HL-60 (cell line): ENCODE measurements at regions not wholly inside any gene's neighbourhood (a gene's known extent, or its start where the extent isn't known, plus 50 kb on each side); places are given as distances from the start of the nearest gene placed in this dataset.

Experiments used
- DNase-seq, 2 experiments: peaks; one replicate each; pipeline ENCODE4 v3.0.0-alpha.2; 2010 to 2020; ENCODE audit warnings: low read depth in 1 of 2, low spot score in 1 of 2
- H3K27ac ChIP-seq: fragments of 250-450 bp; sonication (Bioruptor Pico); replicated peaks from 2 replicates; pipeline ENCODE4 v1.5.1; 2020; ENCODE audit warnings: mild to moderate bottlenecking, moderate library complexity
- H3K27me3 ChIP-seq: fragments of 250-450 bp; sonication (Bioruptor Pico); 2 replicates; pipeline ENCODE4 v1.5.1; 2021; ENCODE audit warnings: mild to moderate bottlenecking, moderate library complexity; ENCODE audit not compliant: insufficient read depth, poor library complexity, severe bottlenecking
- H3K4me3 ChIP-seq: replicated peaks from 2 replicates; pipeline ENCODE4 v1.5.1; 2011; ENCODE audit warnings: mild to moderate bottlenecking, control low read depth, low read length; ENCODE audit not compliant: insufficient read depth
- CTCF ChIP-seq: IDR thresholded peaks from one replicate; pipeline ENCODE4 v1.5.1; 2011; ENCODE audit warnings: low read length, control low read depth, inconsistent platforms; ENCODE audit not compliant: insufficient read depth
- GABPA ChIP-seq: IDR thresholded peaks from 2 replicates; pipeline ENCODE4 v1.6.1; 2012; ENCODE audit warnings: low read depth
- POLR2AphosphoS5 ChIP-seq: IDR thresholded peaks from 2 replicates; pipeline ENCODE4 v1.6.1; 2012; ENCODE audit warnings: low read depth
- REST ChIP-seq: IDR thresholded peaks from 2 replicates; pipeline ENCODE4 v1.6.1; 2012; ENCODE audit warnings: low read depth; ENCODE audit not compliant: insufficient replicate concordance
- SPI1 ChIP-seq: IDR thresholded peaks from 2 replicates; pipeline ENCODE4 v1.6.1; 2012; ENCODE audit warnings: low read depth, mild to moderate bottlenecking, borderline replicate concordance

- TF ChIP-seq POLR2AphosphoS5 (no peak), REST (no peak), SPI1 (no peak), CTCF (no peak), GABPA (no peak)
- H3K4me3 ChIP-seq: no peak overlapping the region
- no peaks in the 10 kb centered on the region for H3K27me3 ChIP-seq
- H3K27ac ChIP-seq: no peak overlapping the region
- no peak for DNase-seq
Measured at GRCh38 chr4:165698272-165698671, 174.8 kb upstream of the TLL1 start.

GRCh38 chr4:165699055-165699454 lies 174.0 kb upstream of the TLL1 start:
- no peaks in the 10 kb centered on the region for H3K27me3 ChIP-seq
- H3K4me3 ChIP-seq: no peak overlapping the region
- DNase-seq: no peak
- no peak for TF ChIP-seq CTCF
- no peak for TF ChIP-seq POLR2AphosphoS5
- TF ChIP-seq GABPA: no peak
- TF ChIP-seq SPI1: no peak
- no peak for TF ChIP-seq REST
- H3K27ac ChIP-seq: no peak overlapping the region

- Histone ChIP-seq H3K4me3 (no peak overlapping the region), H3K27ac (no peak overlapping the region), H3K27me3 (no peaks in the 10 kb centered on the region)
- DNase-seq: no peak
- TF ChIP-seq POLR2AphosphoS5 (no peak), CTCF (no peak), GABPA (no peak), SPI1 (no peak)
Measured at GRCh38 chr4:165700855-165701254, 172.2 kb upstream of the TLL1 start.

GRCh38 chr4:165707128-165707527 lies 165.9 kb upstream of the TLL1 start:
- no peak for DNase-seq
- H3K4me3 ChIP-seq: no peak overlapping the region
- TF ChIP-seq POLR2AphosphoS5 (no peak), GABPA (no peak), SPI1 (no peak), CTCF (no peak), REST (no peak)
- H3K27ac ChIP-seq: no peak overlapping the region
- H3K27me3 ChIP-seq: no peaks in the 10 kb centered on the region
